ENCODE measurements at regions not wholly inside any gene's neighbourhood (a gene's known extent, or its start where the extent isn't known, plus 50 kb on each side); places are given as distances from the start of the nearest gene placed in this dataset.

DNA sequence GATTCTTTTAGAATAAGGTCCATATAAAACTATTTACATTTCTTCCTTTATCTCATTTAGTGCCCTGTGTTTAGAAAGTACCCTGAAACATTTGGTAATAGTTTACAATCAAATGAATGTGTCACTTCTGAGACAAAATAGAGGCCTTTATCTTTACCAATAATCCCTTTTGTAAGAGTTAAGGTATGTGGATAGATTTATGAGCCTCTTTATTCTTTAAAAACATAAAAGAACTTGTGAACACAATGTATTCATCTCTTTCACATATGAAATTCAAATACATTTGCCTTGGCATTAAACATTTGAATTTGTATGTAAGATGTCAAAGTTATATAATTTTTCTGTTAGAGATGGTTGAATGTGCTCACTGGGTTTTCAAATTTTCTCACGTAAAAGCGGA lies 180.5 kb upstream of the CWC22 start:
- no peak for DNase-seq

DNA sequence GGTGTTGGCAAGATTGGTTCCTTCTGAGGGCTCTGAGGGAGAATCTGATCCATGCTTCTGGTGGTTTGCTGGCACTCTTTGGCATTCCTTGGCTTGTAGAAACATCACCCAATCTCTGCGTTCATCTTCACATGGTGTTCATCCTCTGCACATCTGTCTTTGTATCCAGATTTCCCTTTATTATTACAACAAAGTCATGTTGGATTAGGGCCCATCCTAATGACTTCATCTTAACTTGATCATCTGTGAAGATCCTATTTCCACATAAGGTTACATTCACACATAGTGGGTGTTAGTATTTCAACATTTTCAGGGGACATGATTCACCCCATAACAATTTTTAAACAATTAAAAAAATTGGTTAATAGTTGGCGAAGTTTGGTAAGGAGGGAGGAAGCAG lies 177.4 kb upstream of the CWC22 start:
- no peak for DNase-seq

DNA sequence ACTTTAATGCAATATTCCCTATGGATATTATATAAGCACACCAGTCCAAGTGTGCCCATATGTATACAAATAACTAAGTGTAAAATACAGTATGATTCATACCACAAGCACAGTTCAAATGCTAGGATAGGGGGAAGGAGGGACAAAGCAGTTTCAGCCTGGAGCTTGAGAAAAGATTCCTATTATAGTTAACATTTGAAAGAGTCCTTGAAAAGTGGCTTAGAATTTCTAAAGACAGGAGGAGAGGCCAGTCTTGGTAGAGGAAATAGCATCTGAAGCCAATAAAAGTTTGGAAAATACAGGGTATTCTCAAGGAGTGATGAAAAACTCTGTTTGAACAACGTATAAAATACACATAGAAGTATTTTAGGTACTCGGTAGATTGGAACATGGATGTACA lies 173.4 kb upstream of the CWC22 start:
- DNase-seq, result no peak

DNA sequence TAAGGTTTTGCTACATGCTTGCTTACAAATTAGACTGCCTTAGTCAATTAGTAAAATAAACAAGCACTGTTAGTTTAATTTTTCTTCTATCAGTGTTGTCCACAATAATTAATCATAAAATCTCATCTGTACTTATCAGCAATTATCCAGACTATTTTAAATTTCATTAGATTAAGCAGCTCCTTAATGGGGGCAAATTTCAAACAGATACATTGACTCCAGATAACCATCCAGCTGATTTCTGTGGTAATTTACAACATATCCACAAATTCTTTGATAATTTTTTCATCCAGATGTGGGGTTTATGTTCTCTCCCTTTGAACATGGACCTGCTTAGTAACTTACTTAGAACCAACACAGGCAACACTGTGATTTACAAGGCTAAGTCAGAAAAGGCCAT lies 170.4 kb upstream of the CWC22 start:
- DNase-seq, result no peak

DNA sequence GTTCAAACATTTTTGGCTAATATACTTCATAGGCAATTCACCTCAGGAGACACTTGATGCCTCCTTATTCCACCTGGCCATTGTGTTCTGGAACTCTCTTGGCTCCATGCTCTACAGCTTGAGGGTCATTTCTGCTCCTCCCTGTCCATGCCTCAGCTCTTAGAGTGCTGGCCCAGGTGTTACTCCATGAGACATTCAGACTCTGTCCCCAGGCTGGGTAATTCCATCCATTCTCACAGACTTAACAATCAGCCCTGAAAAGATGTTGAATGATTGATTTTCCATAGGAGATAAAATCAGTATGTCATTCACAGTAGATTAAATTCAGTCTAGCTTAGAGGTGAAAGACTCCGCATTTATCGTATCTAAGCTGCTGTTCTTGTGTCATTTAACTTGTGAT lies 168.6 kb upstream of the CWC22 start:
- no peak for DNase-seq

DNA sequence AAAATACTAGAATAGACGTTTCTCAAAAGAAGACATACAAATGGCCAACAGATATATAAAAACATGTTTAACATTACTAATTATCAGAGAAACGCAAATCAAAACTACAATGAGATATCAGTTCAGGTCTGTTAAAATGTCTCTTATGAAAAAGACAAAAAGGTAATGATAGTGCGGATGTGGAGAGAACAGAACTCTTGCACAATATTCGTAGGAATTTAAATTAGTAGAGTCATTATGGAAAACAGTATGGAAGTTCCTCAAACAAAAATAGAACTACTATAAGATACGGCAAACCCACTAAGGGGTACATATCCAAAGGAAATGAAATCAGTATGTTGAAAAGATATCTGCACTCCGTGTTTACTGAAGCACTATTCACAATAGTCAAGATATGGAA lies 167.5 kb upstream of the CWC22 start:
- no peak for DNase-seq

DNA sequence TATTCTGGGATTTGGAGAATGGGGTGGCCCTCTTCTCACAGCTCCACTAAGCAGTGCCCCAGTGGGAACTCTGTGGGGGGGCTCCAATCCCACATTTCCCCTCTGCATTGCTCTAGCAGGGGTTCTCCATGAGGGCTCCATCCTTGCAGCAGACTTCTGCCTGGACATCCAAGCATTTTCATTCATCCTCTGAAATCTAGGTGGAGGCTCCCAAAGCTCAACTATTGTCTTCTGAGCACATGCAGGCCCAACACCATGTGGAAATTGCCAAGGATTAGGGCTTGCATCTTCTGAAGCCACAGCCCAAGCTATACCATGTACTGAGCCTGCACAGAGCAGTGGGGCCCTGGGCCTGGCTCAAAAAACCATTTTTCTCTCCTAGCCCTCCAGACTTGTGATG lies 162.4 kb upstream of the CWC22 start:
- DNase-seq, result no peak

DNA sequence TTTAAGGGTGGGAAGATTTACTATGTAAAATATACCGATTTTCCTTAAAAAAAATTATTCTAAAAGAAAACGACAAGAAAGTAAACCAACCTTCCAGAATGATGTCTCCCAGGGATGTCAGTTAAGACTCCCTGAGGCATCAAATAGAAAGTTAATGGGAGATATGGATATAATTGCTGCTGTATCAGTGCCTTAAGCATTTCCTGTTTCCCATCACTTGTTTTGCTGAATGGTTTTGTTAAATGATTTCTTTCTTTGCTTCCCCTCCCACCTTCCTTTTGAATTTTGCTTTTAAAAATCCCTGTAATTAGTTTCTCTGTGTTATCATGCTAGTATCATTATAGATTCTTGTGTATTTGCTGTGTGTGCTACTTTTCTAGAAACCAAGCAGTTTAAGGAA lies 154.3 kb upstream of the CWC22 start:
- DNase-seq, result no peak

DNA sequence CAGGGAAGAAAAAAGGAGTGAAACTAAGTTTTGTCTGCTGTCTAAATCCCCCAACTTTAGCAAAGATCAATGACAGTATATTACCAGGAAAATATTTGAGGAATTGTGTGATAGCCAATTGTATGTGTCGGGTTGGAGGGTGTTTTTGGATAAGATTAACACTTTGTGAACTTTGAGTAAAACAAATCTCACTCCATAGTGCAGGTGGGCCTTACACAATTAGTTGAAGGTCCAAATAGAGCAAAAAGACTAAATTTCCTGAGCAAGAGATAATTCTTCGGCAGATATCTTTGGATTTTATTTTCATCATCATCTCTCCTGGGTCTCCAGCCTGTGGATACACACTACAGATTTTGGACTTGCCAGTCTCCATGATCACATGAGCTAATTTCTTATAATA lies 152.8 kb upstream of the CWC22 start:
- DNase-seq, result no peak

DNA sequence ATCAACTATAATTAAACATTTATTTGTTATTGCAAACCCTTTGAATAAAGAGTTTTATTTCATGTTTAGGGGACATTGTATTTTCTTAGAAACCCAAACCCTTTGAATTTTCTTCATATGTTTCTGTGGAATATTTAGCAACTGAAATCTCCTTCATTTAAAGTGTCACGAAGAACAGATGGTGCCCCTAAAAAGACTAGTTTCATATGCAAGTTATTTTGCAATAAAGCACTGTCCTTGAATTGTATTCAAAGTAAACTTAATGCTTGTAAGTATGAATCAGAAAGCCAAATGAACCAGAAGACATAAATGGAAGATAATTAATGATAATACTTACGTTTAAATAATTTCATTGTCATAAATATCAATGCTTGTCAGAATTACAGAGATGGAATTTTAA lies 151.9 kb upstream of the CWC22 start:
- no peak for DNase-seq

DNA sequence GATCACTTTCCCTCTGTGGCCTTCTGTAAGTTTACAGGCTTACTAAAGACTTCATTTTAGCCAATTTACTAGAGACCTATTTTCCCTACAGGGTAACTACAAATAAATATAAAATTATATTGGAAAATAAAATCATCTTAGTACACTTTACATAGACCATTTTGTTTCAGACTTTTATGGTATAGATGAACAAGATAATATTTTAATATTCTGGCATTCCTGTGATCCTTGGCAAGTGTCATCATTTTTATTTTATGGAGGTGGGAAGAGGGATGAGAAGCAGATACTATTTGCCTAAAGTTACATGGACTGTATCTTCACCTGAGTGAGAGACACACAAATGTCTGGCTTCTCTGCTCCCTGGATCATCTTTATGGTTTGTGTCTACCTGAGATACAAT lies 149.6 kb upstream of the CWC22 start:
- no peak for DNase-seq

DNA sequence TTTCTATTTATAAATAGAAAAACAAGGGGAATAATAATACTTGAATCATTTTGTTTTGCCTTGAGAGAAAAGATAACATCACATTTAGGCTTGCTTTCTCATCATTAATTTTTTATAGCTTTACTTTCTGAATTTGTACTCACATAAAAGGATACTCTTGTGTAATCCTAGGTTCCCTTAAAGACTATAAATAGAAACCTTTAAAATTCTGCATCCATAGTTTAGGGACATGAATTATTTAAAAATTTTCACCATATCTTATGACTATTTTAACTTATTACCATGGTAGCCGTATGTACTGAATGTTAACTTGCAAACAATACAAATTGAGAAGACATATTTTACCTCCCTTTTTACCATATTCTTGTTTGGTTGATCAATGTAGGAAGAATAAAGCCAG lies 143.5 kb upstream of the CWC22 start:
- DNase-seq, result no peak

DNA sequence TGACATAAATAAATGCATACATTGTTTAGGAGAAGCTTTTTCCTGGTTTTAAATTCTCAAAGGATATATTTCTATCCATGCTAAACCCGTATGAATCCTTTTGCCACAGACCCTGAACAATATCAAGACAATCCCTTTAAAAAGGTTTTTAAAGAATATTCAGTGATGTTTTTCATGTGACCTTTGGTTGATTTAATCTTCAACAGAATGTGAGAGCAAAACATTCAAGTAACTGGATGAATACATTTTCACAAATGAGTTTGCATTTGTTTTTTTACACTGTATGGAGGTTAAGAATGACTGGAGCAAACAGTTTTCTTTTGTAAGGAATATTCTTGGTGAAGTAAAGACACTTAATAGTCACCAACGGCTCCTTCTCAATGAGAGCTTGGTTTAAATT lies 139.4 kb upstream of the CWC22 start:
- DNase-seq, result no peak

DNA sequence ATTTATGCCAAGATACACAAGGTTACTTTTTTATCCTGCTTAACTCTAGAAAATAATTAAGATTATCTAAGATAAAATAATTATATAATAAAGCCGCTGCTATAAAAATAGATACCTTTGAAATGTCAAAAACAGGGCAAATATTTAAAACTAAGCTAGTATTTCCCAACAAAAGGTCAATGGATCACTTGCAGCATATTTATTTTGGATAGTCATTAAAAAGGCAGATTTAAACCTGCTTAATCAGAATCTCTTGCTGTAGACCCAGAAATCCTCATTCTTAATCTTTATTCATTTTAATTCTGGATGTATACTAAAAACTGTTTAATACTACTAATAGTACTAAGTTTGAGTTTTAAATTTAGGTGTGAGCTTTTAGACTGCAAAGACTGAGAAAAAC lies 139.0 kb upstream of the CWC22 start:
- no peak for DNase-seq

DNA sequence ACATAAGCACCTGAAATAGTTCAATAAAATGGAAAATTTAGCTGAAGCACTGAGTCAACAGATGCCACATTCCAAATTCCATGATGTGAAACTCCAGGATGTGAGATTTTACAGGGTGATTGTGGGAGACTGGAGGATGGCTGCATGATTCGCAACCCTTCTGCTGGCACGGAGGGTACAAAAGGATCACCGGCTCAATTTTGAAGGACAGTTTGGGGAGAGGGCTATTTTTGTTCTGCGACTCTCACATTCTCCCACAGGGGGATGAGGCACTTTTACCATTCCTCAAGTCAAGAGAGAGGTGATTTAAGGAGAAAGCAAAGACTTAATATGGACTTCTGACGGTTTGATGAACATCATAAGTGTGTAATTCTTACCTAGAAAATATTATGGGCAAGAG lies 138.1 kb upstream of the CWC22 start:
- no peak for DNase-seq

DNA sequence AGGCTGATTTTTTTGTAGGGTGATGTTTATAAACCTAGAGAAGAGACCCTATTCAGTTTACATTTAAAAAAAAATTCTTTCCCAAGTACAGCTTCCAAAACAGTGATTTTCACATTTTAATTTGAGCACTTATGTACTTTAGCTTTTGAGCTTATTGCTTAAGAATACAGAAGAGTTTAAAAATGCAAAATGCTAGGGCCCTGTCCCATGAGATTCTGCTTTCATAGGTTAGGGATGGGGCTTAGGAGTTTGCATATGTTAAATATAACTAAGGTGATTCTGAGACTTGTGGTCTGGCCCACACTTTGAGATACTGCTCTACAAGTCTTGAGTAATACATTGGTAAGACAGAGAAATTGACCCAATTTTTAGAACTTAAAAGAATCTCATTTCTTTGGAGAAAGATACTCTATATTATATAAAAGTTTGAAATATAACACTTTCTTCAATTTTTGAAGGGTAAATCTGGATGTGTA lies 137.3 kb upstream of the CWC22 start:
- no peak for DNase-seq

DNA sequence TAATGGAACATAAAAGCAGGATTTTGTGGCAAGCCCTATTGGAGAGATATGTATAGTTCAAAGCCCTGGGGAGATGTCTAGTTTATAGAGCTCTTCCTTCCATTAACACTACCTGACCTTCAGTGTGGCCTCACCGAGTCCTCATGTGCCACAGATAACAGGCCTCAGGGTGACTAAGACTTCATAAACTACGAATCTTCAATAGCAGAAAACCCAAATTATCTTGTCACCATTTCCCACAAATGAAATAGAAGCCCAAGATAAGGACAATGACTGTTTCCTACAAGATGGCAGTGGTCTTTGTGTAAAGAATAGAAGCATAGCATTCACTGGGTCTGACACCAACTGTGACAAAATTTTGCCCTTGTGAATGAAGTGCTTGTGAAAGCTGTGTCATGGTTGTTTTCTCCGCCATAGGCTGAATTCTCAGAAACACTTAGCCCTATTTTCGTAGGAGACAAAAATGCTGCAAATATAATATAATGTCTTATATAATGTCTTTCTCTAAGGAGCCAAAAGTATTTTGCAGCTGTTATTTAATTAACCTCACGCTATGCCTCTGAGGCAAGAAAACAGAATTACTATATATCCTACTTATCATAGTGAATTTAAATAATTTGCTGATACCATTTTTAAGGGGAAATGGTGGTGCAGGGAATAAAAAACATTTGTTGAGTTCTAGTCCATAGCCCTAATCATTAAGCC lies 136.7 kb upstream of the CWC22 start:
- DNase-seq, result no peak

DNA sequence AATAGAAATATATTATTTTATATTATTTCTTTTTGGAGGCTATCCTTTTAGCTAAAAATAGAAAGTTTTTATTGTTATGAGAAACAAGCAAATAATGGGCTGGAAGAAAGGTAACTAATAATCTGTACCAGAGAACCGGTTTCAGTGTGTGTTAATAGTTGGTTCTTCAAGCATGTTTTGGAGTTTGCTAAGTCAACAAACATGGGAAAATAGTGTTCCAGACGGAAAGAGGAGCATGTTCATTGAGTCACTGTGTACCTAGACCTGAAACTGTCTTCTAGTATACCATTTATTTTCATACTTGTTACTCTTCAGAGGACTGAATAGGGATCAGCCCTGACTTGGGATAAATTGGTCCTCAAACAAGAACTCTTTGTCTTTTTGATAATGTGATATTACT lies 134.5 kb upstream of the CWC22 start:
- DNase-seq, result no peak

DNA sequence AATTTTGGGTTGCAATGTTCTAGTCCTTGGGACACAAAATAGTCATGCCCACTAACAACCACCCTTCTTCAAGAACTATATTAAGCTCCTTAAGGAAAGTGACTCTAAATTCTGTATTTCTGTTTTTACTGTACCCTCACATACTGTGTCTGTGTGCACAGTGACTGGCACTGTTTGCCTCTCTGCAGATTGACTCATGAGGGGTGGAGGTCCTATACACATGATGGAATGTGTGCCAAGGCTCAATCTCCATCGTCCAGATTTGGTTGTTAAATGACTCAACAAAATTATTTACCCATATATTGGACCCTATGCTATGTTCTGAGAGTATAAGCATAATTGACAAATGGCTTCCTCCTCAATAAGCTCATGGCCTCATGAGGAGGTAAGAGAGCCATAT lies 126.6 kb upstream of the CWC22 start:
- DNase-seq, result no peak

DNA sequence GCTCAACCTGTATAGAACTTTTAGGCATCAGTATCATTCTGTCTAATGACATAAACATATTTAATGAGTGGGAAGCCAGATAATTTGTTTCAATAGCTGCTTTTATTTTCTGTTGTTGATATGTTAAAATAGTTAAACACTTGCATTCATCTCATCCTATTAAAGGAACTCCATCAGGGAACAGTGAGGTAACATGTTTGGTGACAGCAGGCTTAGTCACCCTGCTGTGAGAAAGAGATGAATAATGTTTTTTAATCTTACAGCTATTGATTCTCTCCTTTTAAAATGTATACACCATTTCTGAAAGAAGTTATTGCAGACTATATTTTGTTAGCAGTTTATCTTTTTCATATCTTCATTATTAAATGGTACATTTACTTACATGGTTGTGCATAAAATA lies 123.3 kb upstream of the CWC22 start:
- no peak for DNase-seq

DNA sequence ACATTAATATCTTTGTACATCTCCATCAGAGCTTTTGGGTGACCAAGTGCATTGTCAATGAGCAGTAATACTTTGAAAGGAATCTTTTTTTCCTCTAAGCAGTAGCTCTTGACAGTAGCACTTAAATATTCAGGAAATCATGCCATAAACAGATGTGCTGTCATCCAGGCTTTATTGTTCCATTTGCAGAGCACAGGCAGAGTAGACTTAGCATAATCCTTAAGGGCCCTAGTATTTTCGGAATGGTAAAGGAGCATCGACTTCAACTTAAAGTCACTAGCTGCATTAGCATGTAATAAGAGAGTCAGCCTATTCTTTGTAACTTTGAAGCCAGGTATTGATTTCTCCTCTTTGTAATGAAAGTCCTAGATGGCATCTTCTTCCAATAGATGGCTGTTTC lies 121.8 kb upstream of the CWC22 start:
- DNase-seq, result no peak

DNA sequence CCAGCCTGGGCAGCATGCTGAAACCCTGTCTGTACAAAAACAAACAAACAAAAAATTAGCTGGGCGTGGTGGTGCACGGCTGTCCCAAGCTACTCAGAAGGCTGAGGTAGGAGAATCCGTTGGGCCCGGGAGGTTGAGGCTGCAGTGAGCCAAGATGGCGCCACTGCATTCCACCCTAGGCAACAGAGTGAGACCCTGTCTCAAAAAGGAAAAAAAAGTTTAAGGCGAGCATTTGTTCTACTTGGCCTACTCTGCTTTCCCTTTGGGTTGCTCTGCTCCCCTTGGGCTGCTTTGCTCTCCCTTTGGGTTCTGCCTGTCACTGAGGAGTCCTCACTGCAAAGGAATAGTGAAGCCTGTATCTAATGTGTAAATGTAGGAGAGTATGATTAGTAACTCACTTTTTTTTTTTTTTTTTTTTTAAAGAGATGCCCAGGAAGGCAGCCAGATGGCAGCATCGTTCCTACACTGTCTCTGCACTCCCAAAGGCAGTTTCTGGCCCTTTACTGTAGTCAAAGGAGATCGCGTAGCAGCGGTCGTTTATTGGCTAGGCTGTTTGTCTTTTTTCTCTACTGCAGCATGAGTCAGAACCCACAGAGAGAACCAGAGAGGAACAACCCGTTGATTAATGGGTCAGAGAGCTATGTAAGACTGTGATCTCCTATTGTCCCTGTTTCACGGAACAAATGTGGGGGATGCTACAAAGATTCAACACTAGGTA lies 118.3 kb upstream of the CWC22 start:
- peak; percentile 48 for DNase-seq

DNA sequence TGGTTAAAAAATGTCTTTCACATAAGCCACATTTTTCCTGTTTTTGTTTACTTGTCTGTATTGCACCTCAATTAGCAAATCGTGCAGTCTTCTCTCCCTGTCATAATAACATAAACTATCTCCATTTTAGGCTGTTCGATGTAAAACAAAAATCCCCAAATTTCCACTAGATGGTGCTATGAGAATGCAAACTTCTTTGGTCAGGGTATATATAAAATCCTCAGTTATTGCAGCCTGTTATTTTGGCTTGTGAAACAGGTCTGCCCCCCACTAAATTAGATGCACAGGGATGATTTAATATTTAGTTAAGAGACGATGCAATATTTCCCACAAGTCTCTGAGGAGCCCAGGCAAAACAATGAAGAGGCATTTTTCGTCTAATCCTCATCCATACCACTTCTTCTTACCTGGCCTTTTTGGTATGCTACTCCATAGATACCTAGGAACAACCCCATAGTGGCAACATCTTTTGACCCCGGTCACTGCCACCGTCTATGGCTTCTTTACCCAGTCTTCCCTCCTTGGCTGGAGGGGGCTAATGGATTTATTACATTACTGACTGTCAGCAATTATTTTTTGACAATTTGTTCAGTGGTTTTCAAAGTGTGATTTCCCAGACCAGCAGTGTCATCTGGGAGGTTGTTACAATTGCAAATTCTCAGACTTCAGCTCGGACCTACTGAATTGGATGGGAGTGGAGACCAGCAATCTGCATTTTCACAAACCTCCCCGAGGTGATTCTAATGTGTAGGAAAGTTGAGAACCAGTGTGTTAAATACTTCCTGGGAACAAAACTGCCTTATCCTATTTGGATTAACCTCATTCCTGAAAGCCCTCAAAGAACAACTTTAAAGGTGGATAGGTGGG lies 117.4 kb upstream of the CWC22 start:
- peak; percentile 64 for DNase-seq

DNA sequence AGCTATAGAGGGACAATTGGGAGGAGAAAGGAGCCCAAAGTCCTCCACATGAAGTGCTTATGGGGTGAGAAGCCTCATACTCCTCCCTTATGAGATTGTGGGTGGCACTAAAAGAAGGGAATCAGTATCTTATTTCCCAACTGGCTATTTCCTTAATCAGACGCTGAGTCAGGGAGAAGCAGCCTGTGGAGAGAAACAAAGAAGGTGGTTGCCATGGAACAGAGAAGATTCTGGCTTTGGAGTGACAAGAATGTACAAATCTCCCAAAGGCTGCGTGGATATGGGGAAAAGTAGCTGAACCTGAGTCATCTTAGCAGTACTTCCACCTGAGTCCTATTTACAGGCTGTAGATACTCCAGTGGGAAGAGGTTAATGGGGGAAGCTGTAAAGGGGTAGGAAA lies 115.8 kb upstream of the CWC22 start:
- no peak for DNase-seq

All from DMS79 treated with DMSO at 0.1 percent for 48 hours (cell line).